ENCODE measurements at regions not wholly inside any gene's neighbourhood (a gene's known extent, or its start where the extent isn't known, plus 50 kb on each side); places are given as distances from the start of the nearest gene placed in this dataset.

GRCh38 chr4:54543088-54543795, 114.5 kb upstream of the KIT start:
- 80 to 83% (median 81%) methylated on average over 3 of the region's 3 CpGs for WGBS, 3 donors
- Histone ChIP-seq H3K27ac (no peak overlapping the region), H3K27me3 (ENCODE audit: insufficient read depth in 3 of 3, low read length in 2 of 3) (no peaks in the 10 kb centered on the region), H3K9me3 (no peaks in the 10 kb centered on the region), H3K4me1 (no peaks in the 10 kb centered on the region), H3K36me3 (ENCODE audit: insufficient read depth in 1 of 2, low read depth in 1 of 2) (no peaks in the 10 kb centered on the region), H3K4me3 (no peak overlapping the region)
- intact Hi-C loops (cut with DNase I), result no loop called here
- ATAC-seq (no peak), DNase-seq (no peak)
- TF ChIP-seq CTCF (IDR thresholded peaks at IDR 0.05), result no peak

DNA sequence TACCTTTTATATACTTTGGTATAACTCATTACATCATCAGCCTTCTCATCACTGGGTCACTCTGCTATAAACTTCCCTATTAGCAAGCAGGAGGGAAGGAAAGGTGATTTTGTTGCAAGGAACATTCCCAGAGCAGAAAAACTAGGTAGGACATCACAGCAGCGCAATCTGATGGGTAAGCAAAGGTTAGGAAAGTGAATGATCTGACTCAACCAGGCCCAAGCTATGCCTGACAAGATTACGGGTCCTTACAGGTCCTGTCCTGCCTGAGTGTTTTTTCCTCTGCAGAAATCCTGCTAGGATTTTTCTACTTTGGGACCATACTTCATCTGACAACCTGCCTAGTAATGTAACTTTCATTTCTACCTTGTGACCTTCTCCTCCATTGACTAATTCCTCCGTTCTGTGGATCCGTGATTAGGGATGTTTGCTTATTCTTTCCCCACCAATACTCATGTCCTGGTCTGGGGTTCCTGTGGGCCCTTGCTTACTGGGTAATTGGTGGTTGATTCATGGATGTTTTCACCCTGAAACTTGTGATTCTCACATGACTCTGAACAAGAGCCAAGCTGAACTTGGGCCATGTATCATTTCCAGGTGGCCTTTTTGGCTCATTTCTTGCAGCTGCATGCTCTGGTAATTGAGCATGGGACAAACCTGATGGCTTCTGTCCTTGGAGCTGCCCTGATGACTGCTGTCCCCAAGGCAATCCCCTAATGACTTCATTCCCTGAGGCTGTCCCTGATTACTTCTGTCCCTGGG, 111.9 kb upstream of the KIT start:
- no peak for DNase-seq
- intact Hi-C loops (cut with DNase I), result no loop called here
- H3K9me3 ChIP-seq, result no peaks in the 10 kb centered on the region
- H3K27ac ChIP-seq, result no peak overlapping the region
- no peak overlapping the region for H3K4me3 ChIP-seq
- no peak for ATAC-seq
- 86 to 90% (median 87%) methylated on average over 4 of the region's 4 CpGs for WGBS, 3 donors
- H3K36me3 ChIP-seq (ENCODE audit: insufficient read depth in 1 of 2, low read depth in 1 of 2), result no peaks in the 10 kb centered on the region
- no peaks in the 10 kb centered on the region for H3K4me1 ChIP-seq
- TF ChIP-seq CTCF (IDR thresholded peaks at IDR 0.05), result no peak
- H3K27me3 ChIP-seq (ENCODE audit: insufficient read depth in 3 of 3, low read length in 2 of 3), result no peaks in the 10 kb centered on the region

DNA sequence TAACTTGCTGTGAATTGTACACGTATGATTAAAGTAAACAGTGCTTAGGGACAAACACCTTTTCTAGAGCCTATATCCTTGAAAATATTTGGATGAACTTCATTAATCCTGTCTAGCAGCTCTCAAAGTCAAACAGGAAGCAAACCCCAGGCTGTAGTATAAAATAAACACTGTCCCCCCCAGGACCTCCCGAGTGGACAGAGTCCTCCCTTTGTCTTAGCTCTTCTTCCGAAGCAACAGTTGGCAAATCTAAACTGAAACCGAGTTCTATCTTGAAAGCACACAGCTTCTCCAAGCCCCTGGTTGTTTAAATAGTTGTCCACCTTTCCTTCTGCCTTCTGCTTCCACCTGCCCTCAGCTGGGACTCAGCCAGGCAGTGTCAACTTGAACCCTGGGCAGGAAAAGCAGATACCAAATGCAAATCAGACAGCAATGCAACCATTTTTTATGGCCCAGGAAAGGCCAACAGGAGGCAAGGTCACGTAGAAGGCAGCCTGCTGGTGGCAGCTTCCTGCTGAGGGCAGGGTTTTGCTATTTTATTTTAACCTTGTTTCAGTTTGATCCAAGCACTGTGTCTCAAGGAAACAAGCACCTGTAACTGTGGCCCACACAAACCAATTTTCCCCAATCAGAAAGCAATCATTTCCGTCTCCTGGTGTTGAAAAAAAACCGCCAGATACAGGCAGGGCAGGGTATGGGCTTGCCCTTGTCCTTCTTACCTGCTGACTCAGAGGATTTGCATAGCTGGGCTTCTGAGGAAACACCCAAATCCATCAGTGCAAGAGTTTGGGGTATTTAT, 110.3 kb upstream of the KIT start:
- Histone ChIP-seq H3K27me3 (ENCODE audit: insufficient read depth in 3 of 3, low read length in 2 of 3) (no peaks in the 10 kb centered on the region), H3K4me1 (no peaks in the 10 kb centered on the region), H3K27ac (no peak overlapping the region), H3K4me3 (no peak overlapping the region), H3K36me3 (ENCODE audit: insufficient read depth in 1 of 2, low read depth in 1 of 2) (no peaks in the 10 kb centered on the region), H3K9me3 (no peaks in the 10 kb centered on the region)
- ATAC-seq (no peak), DNase-seq (no peak)
- no peak for TF ChIP-seq CTCF (IDR thresholded peaks at IDR 0.05)
- intact Hi-C loops (cut with DNase I), result no loop called here
- 62 to 72% (median 68%) methylated on average over 7 of the region's 7 CpGs for WGBS, 3 donors

GRCh38 chr4:54548098-54548620, 109.6 kb upstream of the KIT start:
- no peak for TF ChIP-seq CTCF (IDR thresholded peaks at IDR 0.05)

More at GRCh38 chr4:54548098-54548620, 109.6 kb upstream of the KIT start:
- intact Hi-C loops (cut with DNase I), result no loop called here
- DNase-seq (no peak), ATAC-seq (no peak)
- no peaks in the 10 kb centered on the region for H3K4me1 ChIP-seq
- no peaks in the 10 kb centered on the region for H3K27me3 ChIP-seq (ENCODE audit: insufficient read depth in 3 of 3, low read length in 2 of 3)
- no peaks in the 10 kb centered on the region for H3K36me3 ChIP-seq (ENCODE audit: insufficient read depth in 1 of 2, low read depth in 1 of 2)
- H3K4me3 ChIP-seq, result no peak overlapping the region
- no peaks in the 10 kb centered on the region for H3K9me3 ChIP-seq
- H3K27ac ChIP-seq, result no peak overlapping the region
- WGBS, 3 donors, result 76 to 82% (median 80%) methylated on average over 3 of the region's 3 CpGs

Measured in psoas muscle (tissue), 7 donors.